ENCODE measurements at regions not wholly inside any gene's neighbourhood (a gene's known extent, or its start where the extent isn't known, plus 50 kb on each side); places are given as distances from the start of the nearest gene placed in this dataset.

DNA sequence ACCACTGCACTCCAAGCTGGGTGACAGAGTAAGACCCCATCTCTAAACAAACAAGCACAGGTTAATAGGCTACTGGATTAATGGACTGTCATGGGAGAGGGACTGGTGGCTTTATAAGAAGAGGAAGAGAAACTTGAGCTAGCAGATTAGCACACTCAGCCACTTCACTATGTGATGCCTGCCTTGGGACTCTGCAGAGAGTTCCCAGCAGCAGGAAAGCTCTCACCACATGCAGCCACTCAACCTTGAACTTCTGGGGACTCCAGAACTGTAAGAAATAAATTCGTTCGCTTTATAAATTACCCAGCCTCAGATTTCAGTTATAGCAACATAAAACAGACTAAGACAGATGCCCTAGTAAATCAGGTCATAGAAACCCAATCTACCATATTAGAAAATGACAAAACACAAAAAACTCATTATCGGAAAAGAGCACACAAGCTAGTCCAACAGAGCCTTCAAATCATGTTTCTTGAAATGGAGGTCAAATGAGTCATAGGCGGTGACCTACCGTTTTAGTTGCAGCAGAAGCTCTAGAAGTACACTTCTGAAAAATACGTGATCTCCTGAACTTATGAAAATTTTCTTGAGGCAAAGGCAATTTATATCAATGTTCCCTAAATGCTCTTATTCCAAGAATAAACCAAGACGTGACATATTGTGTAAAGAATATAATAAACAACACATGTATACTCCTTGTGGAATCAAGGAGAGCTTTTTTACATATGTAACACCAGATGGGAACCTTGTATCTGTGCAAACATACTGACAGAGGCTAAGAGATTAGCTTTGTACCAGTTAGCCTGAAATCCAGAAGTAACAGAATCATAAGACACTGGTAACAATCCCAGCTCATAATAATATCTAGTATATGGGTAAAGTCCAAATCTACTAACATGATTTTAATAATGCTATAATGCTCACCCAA, 340.9 kb upstream of the SGCG start:
- no peaks in the 10 kb centered on the region; a peak in 1 of 5 replicates for H3K4me1 ChIP-seq (replicated peaks in 1 of 2; ENCODE audit: control insufficient read depth in 2 of 2, insufficient read depth in 2 of 2, low read length in 2 of 2)
- FAIRE-seq (peak; percentile 66), DNase-seq (ENCODE audit: extremely low read depth in 1 of 4, low spot score in 3 of 4) (peak; percentile 4 to 46 (median 7)), ATAC-seq (no peak; the same call in 2 of the 3 replicates)
- WGBS (ENCODE audit: insufficient coverage, low coverage, missing lambda C conversion rate): 2% methylated on average over 5 of the region's 7 CpGs
- no peaks in the 10 kb centered on the region for H3K9me1 ChIP-seq (ENCODE audit: control insufficient read depth, insufficient read depth, low read length)
- ChIA-PET POLR2A (interaction anchor here (0.6 to 1.4 kb wide), 4 partner anchors 10 to 200 kb away, joined by 3 to 5 read pairs (median 3); no protein-coding TSS in a partner anchor), CTCF (ENCODE audit: low intra/inter-chr PET ratio) (no interaction called here)
- BruUV-seq (replicated peaks): no TSS peak
- no peaks in the 10 kb centered on the region for H3K79me2 ChIP-seq (ENCODE audit: control insufficient read depth, insufficient read depth, low read length)
- no peak overlapping the region for H3K4me3 ChIP-seq
- H3K27ac ChIP-seq (ENCODE audit: extremely low read depth, low read depth, low read length): peak overlapping the region; percentile 52; the same call in 1 of the 3 replicates
- intact Hi-C loops (cut with micrococcal nuclease): no loop called here
- in situ Hi-C loops (cut with MboI): no loop called here
- H4K20me1 ChIP-seq (replicated peaks; ENCODE audit: control insufficient read depth, insufficient read depth, low read length): no peaks in the 10 kb centered on the region
- no peaks in the 10 kb centered on the region for H3K27me3 ChIP-seq (ENCODE audit: control insufficient read depth in 2 of 2, insufficient read depth in 2 of 2, low read length in 2 of 2)
- H3K9me3 ChIP-seq (replicated peaks; ENCODE audit: control insufficient read depth, insufficient read depth, low read depth, low read length): no peaks in the 10 kb centered on the region
- no peak overlapping the region for H3K4me2 ChIP-seq (ENCODE audit: insufficient read depth, low read length)
- H3K9ac ChIP-seq (ENCODE audit: insufficient read depth in 1 of 2, low read depth in 2 of 2, low read length in 2 of 2): no peak overlapping the region
- no peaks in the 10 kb centered on the region for H3K36me3 ChIP-seq (ENCODE audit: control insufficient read depth, insufficient read depth, low read length)
- H2AFZ ChIP-seq (ENCODE audit: low read depth, low read length): peak overlapping the region; percentile 72
- no peak for TF ChIP-seq FOXA1 (IDR thresholded peaks at IDR 0.05; ENCODE audit: borderline replicate concordance)
- no peak for TF ChIP-seq HNRNPLL (IDR thresholded peaks at IDR 0.05; ENCODE audit: low read depth, low read length, poor library complexity, severe bottlenecking)
- TF ChIP-seq NR2F6 (CRISPR knock-in tag; IDR thresholded peaks at IDR 0.05): no peak
- no peak for TF ChIP-seq OTX1 (CRISPR knock-in tag; IDR thresholded peaks at IDR 0.05)
- TF ChIP-seq ZNF143 (CRISPR knock-in tag; IDR thresholded peaks at IDR 0.05): no peak
- no peak for TF ChIP-seq L3MBTL2 (IDR thresholded peaks at IDR 0.05)
- TF ChIP-seq, protein P1, sequence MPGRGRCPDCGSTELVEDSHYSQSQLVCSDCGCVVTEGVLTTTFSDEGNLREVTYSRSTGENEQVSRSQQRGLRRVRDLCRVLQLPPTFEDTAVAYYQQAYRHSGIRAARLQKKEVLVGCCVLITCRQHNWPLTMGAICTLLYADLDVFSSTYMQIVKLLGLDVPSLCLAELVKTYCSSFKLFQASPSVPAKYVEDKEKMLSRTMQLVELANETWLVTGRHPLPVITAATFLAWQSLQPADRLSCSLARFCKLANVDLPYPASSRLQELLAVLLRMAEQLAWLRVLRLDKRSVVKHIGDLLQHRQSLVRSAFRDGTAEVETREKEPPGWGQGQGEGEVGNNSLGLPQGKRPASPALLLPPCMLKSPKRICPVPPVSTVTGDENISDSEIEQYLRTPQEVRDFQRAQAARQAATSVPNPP (IDR thresholded peaks at IDR 0.05; ENCODE audit: borderline replicate concordance, insufficient read depth, insufficient read length): no peak
- peak; percentile 68 for TF ChIP-seq JUND (IDR thresholded peaks at IDR 0.05; ENCODE audit: borderline replicate concordance, low read depth, low read length)
- peak; percentile 57; the same call in 2 of the 3 replicates for TF ChIP-seq JUND (tag; IDR thresholded peaks at IDR 0.05; ENCODE audit: borderline replicate concordance, low read depth, low read length)
- TF ChIP-seq, protein P2, sequence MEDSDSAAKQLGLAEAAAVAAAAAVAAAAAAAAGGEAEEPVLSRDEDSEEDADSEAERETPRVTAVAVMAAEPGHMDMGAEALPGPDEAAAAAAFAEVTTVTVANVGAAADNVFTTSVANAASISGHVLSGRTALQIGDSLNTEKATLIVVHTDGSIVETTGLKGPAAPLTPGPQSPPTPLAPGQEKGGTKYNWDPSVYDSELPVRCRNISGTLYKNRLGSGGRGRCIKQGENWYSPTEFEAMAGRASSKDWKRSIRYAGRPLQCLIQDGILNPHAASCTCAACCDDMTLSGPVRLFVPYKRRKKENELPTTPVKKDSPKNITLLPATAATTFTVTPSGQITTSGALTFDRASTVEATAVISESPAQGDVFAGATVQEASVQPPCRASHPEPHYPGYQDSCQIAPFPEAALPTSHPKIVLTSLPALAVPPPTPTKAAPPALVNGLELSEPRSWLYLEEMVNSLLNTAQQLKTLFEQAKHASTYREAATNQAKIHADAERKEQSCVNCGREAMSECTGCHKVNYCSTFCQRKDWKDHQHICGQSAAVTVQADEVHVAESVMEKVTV (CRISPR knock-in tag; IDR thresholded peaks at IDR 0.05): no peak
- TF ChIP-seq, protein P3, sequence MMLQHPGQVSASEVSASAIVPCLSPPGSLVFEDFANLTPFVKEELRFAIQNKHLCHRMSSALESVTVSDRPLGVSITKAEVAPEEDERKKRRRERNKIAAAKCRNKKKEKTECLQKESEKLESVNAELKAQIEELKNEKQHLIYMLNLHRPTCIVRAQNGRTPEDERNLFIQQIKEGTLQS (IDR thresholded peaks at IDR 0.05): peak; percentile 57; the same call in 1 of the 2 replicates
- TF ChIP-seq, protein P3 (CRISPR knock-in tag; conservative IDR thresholded peaks at IDR 0.05): no peak
- TF ChIP-seq, protein P4, sequence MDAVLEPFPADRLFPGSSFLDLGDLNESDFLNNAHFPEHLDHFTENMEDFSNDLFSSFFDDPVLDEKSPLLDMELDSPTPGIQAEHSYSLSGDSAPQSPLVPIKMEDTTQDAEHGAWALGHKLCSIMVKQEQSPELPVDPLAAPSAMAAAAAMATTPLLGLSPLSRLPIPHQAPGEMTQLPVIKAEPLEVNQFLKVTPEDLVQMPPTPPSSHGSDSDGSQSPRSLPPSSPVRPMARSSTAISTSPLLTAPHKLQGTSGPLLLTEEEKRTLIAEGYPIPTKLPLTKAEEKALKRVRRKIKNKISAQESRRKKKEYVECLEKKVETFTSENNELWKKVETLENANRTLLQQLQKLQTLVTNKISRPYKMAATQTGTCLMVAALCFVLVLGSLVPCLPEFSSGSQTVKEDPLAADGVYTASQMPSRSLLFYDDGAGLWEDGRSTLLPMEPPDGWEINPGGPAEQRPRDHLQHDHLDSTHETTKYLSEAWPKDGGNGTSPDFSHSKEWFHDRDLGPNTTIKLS (IDR thresholded peaks at IDR 0.05; ENCODE audit: borderline replicate concordance, low read depth): no peak
- no peak for TF ChIP-seq MAZ (CRISPR knock-in tag; conservative IDR thresholded peaks at IDR 0.05 in 1 of 2, IDR thresholded peaks at IDR 0.05 in 1 of 2)
- no peak for TF ChIP-seq TGIF2 (CRISPR knock-in tag; IDR thresholded peaks at IDR 0.05)
- TF ChIP-seq MEIS2 (IDR thresholded peaks at IDR 0.05; ENCODE audit: partially characterized antibody): no peak
